Activated CD4-positive, alpha-beta T cell treated with anti-CD3 and anti-CD28 coated beads, Interleukin-2, Interleukin-4, amounts not matched to agents 100 ng/mL and 50 ng/mL, durations not matched to agents 16 hours and 8 hours (primary cell): ENCODE measurements at regions not wholly inside any gene's neighbourhood (a gene's known extent, or its start where the extent isn't known, plus 50 kb on each side); places are given as distances from the start of the nearest gene placed in this dataset.

Experiments
- DNase-seq: peaks from one replicate; pipeline ENCODE4 v3.0.0-alpha.2; 2020; ENCODE audit warnings: low spot score

GRCh38 chr12:68102731-68103130 lies 56.8 kb downstream of the IFNG start:
- no peak for DNase-seq

GRCh38 chr12:68102163-68102562 lies 57.4 kb downstream of the IFNG start:
- no peak for DNase-seq

- DNase-seq: no peak
Measured at GRCh38 chr12:68100241-68100640, 59.3 kb downstream of the IFNG start.

GRCh38 chr12:68098939-68099338 lies 60.6 kb downstream of the IFNG start:
- DNase-seq: no peak

GRCh38 chr12:68097386-68097785 lies 62.2 kb downstream of the IFNG start:
- DNase-seq: no peak

- DNase-seq: no peak
Measured at GRCh38 chr12:68094645-68095395, 64.7 kb downstream of the IFNG start.

- no peak for DNase-seq
Measured at GRCh38 chr12:68094195-68094594, 65.3 kb downstream of the IFNG start.

- no peak for DNase-seq
Measured at GRCh38 chr12:68092976-68093375, 66.6 kb downstream of the IFNG start.

GRCh38 chr12:68089101-68089500 lies 70.4 kb downstream of the IFNG start:
- no peak for DNase-seq

- no peak for DNase-seq
Measured at GRCh38 chr12:68086019-68086603, 73.4 kb downstream of the IFNG start.

- DNase-seq: peak; percentile 29
Measured at GRCh38 chr12:68081561-68081960, 78.0 kb downstream of the IFNG start.

GRCh38 chr12:68080577-68080976 lies 79.0 kb downstream of the IFNG start:
- DNase-seq: peak; percentile 43

- DNase-seq: no peak
Measured at GRCh38 chr12:68078737-68079136, 80.8 kb downstream of the IFNG start.

- DNase-seq: no peak
Measured at GRCh38 chr12:68075416-68075815, 84.1 kb downstream of the IFNG start.

- no peak for DNase-seq
Measured at GRCh38 chr12:68074306-68075027, 85.1 kb downstream of the IFNG start.

GRCh38 chr12:68070957-68071356 lies 81.7 kb downstream of the IFNG-AS1 start:
- no peak for DNase-seq
